Pancreas (tissue), 10 donors: ENCODE measurements at regions not wholly inside any gene's neighbourhood (a gene's known extent, or its start where the extent isn't known, plus 50 kb on each side); places are given as distances from the start of the nearest gene placed in this dataset.

Source experiments
- ATAC-seq, 4 donors: fragments of 200-7000 bp; cut with Tn5 transposase; one replicate each; pipeline versions ENCODE4 v1.8.0 to v1.9.1; 2020; ENCODE audit warnings: mild to moderate bottlenecking in 4 of 4, moderate library complexity in 4 of 4
- DNase-seq, 6 donors: peaks; one replicate each; pipeline ENCODE4 v3.0.0-alpha.2; 2020
- FAIRE-seq: peaks from 2 replicates; lab custom pipeline; 2012; peaks lifted over from hg19 to GRCh38; lab: Jason Lieb, UNC
- H3K27ac ChIP-seq, 4 donors: fragments of 200-600 bp; sonication (generic); 1 replicate in 3 of 4; 2 replicates in 1 of 4; pipeline versions ENCODE4 v1.5.0 to v1.8.0; 2020
- H3K27me3 ChIP-seq, 4 donors: fragments of 200-600 bp; one replicate each; pipeline ENCODE4 v1.8.0; 2021
- H3K36me3 ChIP-seq, 3 donors: fragments of 200-600 bp; sonication (generic) in 1 of 3; one replicate each; pipeline versions ENCODE4 v1.5.0 to v1.8.0; 2020 to 2021
- H3K4me1 ChIP-seq, 3 donors: fragments of 200-600 bp; one replicate each; pipeline ENCODE4 v1.8.0; 2021
- H3K4me3 ChIP-seq, 4 donors: fragments of 200-600 bp; sonication (generic) in 2 of 4; one replicate each; pipeline versions ENCODE4 v1.5.0 to v1.8.0; 2020 to 2021
- H3K9me3 ChIP-seq, 4 donors: fragments of 200-600 bp; one replicate each; pipeline ENCODE4 v1.8.0; 2021
- WGBS, 2 donors: extraction: QIAGEN DNeasy Blood & Tissue Kit; methylation state at CpG; one replicate each; pipeline ENCODE4 v1.1.7; 2013; 5-methylcytosine and 5-hydroxymethylcytosine counted together
- intact Hi-C, 3 donors: fragments of 100-400 bp; cut with DNase I; formaldehyde crosslinking; loops; one replicate each; pipeline versions ENCODE4 v1.11.1 to v1.14.2; 2022
- TF ChIP-seq, protein P1 (sequence below), 4 donors: fragments of 200-600 bp; sonication (generic) in 3 of 4; IDR thresholded peaks; one replicate each; pipeline versions ENCODE4 v1.5.0 to v1.8.0; 2021; ENCODE audit warnings: antibody characterized with exemption in 4 of 4
- donor health status: healthy with polysubstance abuse.
- donor health status: DM: no; HTN: no; CAD: no; lungs with moderate emphysema.
- donor health status: DM: no; HTN: no; CAD: no.
- donor health status: control.
- donor health status: control.
- donor health status: Bipolar disorder and iron deficiency.
- donor health status: DM: yes; HTN: yes; CAD: no.
- donor health status: DM: no; HTN: no; CAD: no.
- donor health status: DM: no; HTN: no; CAD: no.
- donor health status: DM: yes; HTN: yes; CAD: no.

- peaks cover 0 to 5% (median 0%) of the 10 kb centered on the region in 3 donors for H3K4me1 ChIP-seq
- no peaks in the 10 kb centered on the region for H3K27me3 ChIP-seq
- DNase-seq (no peak), FAIRE-seq (no peak), ATAC-seq (peak in 1 of 4 donors; percentile 28)
- 81 to 82% methylated on average over 2 of the region's 2 CpGs for WGBS, 2 donors
- no peak overlapping the region for H3K27ac ChIP-seq
- no peaks in the 10 kb centered on the region for H3K36me3 ChIP-seq
- intact Hi-C loops = no loop called here
- TF ChIP-seq, protein P1, sequence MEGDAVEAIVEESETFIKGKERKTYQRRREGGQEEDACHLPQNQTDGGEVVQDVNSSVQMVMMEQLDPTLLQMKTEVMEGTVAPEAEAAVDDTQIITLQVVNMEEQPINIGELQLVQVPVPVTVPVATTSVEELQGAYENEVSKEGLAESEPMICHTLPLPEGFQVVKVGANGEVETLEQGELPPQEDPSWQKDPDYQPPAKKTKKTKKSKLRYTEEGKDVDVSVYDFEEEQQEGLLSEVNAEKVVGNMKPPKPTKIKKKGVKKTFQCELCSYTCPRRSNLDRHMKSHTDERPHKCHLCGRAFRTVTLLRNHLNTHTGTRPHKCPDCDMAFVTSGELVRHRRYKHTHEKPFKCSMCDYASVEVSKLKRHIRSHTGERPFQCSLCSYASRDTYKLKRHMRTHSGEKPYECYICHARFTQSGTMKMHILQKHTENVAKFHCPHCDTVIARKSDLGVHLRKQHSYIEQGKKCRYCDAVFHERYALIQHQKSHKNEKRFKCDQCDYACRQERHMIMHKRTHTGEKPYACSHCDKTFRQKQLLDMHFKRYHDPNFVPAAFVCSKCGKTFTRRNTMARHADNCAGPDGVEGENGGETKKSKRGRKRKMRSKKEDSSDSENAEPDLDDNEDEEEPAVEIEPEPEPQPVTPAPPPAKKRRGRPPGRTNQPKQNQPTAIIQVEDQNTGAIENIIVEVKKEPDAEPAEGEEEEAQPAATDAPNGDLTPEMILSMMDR (IDR thresholded peaks at IDR 0.05) = no peak
- H3K9me3 ChIP-seq = no peaks in the 10 kb centered on the region
- no peak overlapping the region for H3K4me3 ChIP-seq
Measured at GRCh38 chr1:168845140-168845539, 116.1 kb upstream of the DPT start.

- no peak overlapping the region for H3K4me3 ChIP-seq
- TF ChIP-seq, protein P1 (IDR thresholded peaks at IDR 0.05) = no peak
- H3K27ac ChIP-seq = no peak overlapping the region
- peaks cover 0 to 5% (median 0%) of the 10 kb centered on the region in 3 donors for H3K4me1 ChIP-seq
- H3K9me3 ChIP-seq = no peaks in the 10 kb centered on the region
- H3K36me3 ChIP-seq = no peaks in the 10 kb centered on the region
- DNase-seq = no peak
- no peak for FAIRE-seq
- 84 to 92% methylated on average over 3 of the region's 3 CpGs for WGBS, 2 donors
- intact Hi-C loops = no loop called here
- no peak for ATAC-seq
- no peaks in the 10 kb centered on the region for H3K27me3 ChIP-seq
Measured at GRCh38 chr1:168848051-168848450, 119.0 kb upstream of the DPT start.

GRCh38 chr1:168861421-168862004 lies 132.5 kb upstream of the DPT start:
- TF ChIP-seq, protein P1 (IDR thresholded peaks at IDR 0.05) = no peak
- no peak for DNase-seq
- H3K27ac ChIP-seq = no peak overlapping the region

DNA sequence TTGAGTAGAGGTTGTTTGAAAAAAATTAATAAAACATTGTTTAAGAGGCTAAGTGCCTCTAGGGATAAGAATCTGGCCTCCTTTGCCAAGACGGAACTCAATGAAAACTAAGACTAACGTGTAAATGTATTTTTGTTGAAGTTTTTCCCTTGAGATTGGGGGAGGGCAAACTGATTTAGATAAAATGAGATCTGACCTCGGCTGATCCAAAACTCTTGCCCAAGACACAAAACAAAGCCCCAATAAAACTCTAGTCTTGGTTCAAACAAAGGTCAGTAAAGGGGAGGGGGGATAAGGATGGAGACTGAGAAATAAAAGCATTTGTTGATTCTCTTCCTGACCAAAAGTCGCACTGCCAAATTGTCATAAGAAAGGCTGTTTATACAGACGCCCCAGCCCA lies 134.8 kb upstream of the DPT start:
- H3K4me1 ChIP-seq = peaks cover 10 to 20% (median 17%) of the 10 kb centered on the region in 3 donors
- H3K27ac ChIP-seq = peak overlapping the region in 2 of 4 donors; percentile 9 to 23
- H3K36me3 ChIP-seq = no peaks in the 10 kb centered on the region
- intact Hi-C loops = no loop called here
- no peaks in the 10 kb centered on the region for H3K9me3 ChIP-seq
- DNase-seq (no peak), FAIRE-seq (no peak), ATAC-seq (no peak)
- H3K4me3 ChIP-seq = no peak overlapping the region
- 38 to 42% methylated on average over 5 of the region's 5 CpGs for WGBS, 2 donors
- TF ChIP-seq, protein P1 (IDR thresholded peaks at IDR 0.05) = no peak
- no peaks in the 10 kb centered on the region for H3K27me3 ChIP-seq

More at GRCh38 chr1:168861421-168862004, 132.5 kb upstream of the DPT start:
- Histone ChIP-seq H3K4me1 (peaks cover 0 to 8% (median 0%) of the 10 kb centered on the region in 3 donors), H3K9me3 (no peaks in the 10 kb centered on the region), H3K27me3 (no peaks in the 10 kb centered on the region), H3K4me3 (no peak overlapping the region), H3K36me3 (no peaks in the 10 kb centered on the region)
- ATAC-seq (peak; percentile 20 to 62 (median 54)), FAIRE-seq (no peak)
- intact Hi-C loops = no loop called here

GRCh38 chr1:168864266-168864665 lies 135.3 kb upstream of the DPT start:
- TF ChIP-seq, protein P1 (IDR thresholded peaks at IDR 0.05) = no peak
- no peak for FAIRE-seq
- peak overlapping the region in 2 of 4 donors; percentile 9 to 23 for H3K27ac ChIP-seq
- H3K9me3 ChIP-seq = no peaks in the 10 kb centered on the region
- no peak for DNase-seq
- peaks cover 11 to 22% (median 18%) of the 10 kb centered on the region in 3 donors for H3K4me1 ChIP-seq
- no peak for ATAC-seq
- intact Hi-C loops = no loop called here
- H3K27me3 ChIP-seq = no peaks in the 10 kb centered on the region
- no peak overlapping the region for H3K4me3 ChIP-seq
- H3K36me3 ChIP-seq = no peaks in the 10 kb centered on the region
